Right lobe of liver (tissue), 6 donors: ENCODE measurements at regions not wholly inside any gene's neighbourhood (a gene's known extent, or its start where the extent isn't known, plus 50 kb on each side); places are given as distances from the start of the nearest gene placed in this dataset.

Experiments used
- ATAC-seq, 4 donors: fragments of 200-7000 bp; cut with Tn5 transposase; one replicate each; pipeline ENCODE4 v1.9.1; 2020; ENCODE audit warnings: mild to moderate bottlenecking in 4 of 4, moderate library complexity in 4 of 4
- DNase-seq, 3 donors: peaks; one replicate each; pipeline ENCODE4 v3.0.0-alpha.2; 2020
- H3K27ac ChIP-seq, 3 donors: fragments of 200-600 bp; one replicate each; pipeline ENCODE4 v1.8.0; 2022
- H3K27me3 ChIP-seq, 2 donors: fragments of 200-600 bp; one replicate each; pipeline ENCODE4 v1.8.0; 2022
- H3K36me3 ChIP-seq, 4 donors: fragments of 200-600 bp; sonication (generic) in 1 of 4; one replicate each; pipeline versions ENCODE4 v1.5.1 to v1.8.0; 2017 to 2022; ENCODE audit warnings: control low read depth in 1 of 4
- H3K4me1 ChIP-seq, 4 donors: fragments of 200-600 bp; sonication (generic) in 1 of 4; one replicate each; pipeline versions ENCODE4 v1.5.1 to v1.8.0; 2017 to 2022; ENCODE audit warnings: control low read depth in 1 of 4
- H3K4me3 ChIP-seq, 3 donors: fragments of 200-600 bp; one replicate each; pipeline ENCODE4 v1.8.0; 2022
- H3K9me3 ChIP-seq, 4 donors: fragments of 200-600 bp; sonication (generic) in 1 of 4; one replicate each; pipeline versions ENCODE4 v1.5.1 to v1.8.0; 2017 to 2022; ENCODE audit warnings: control low read depth in 1 of 4
- CTCF ChIP-seq, 4 donors: fragments of 200-600 bp in 3 of 4; fragments of 450-650 bp in 1 of 4; IDR thresholded peaks; one replicate each; pipeline versions ENCODE4 v1.5.1 to v1.8.0; 2016 to 2022; ENCODE audit warnings: antibody characterized with exemption in 4 of 4, mild to moderate bottlenecking in 2 of 4
- POLR2A ChIP-seq: fragments of 450-650 bp; IDR thresholded peaks from one replicate; pipeline ENCODE4 v1.6.1; 2017; ENCODE audit warnings: antibody characterized with exemption, mild to moderate bottlenecking
- WGBS: methylation state at CpG from one replicate; pipeline ENCODE4 v1.1.6; 2018; ENCODE audit warnings: low coverage, low lambda C conversion rate; ENCODE audit not compliant: insufficient coverage; ENCODE audit errors: missing lambda C conversion rate; 5-methylcytosine and 5-hydroxymethylcytosine counted together
- intact Hi-C, 2 donors: fragments of 100-400 bp; cut with DNase I; formaldehyde crosslinking; loops; one replicate each; pipeline versions ENCODE4 v1.11.2 to v1.14.1; 2022
- donor health status: DM: no; HTN: yes; CAD: no.
- donor health status: DM: no; HTN: no; CAD: no.
- donor health status: DM: no; HTN: no; CAD: no.
- donor health status: DM: no; HTN: yes; CAD: no.
- donor health status: DM: no; HTN: yes; CAD: no.

GRCh38 chr3:94739420-94739819 lies 676.6 kb downstream of the NSUN3 start:
- Histone ChIP-seq H3K9me3 (no peaks in the 10 kb centered on the region), H3K27me3 (no peaks in the 10 kb centered on the region), H3K4me3 (no peak overlapping the region), H3K27ac (no peak overlapping the region), H3K36me3 (no peaks in the 10 kb centered on the region), H3K4me1 (no peaks in the 10 kb centered on the region)
- no peak for ATAC-seq
- intact Hi-C loops: no loop called here
- WGBS: 43% methylated on average over 3 of the region's 3 CpGs
- no peak for TF ChIP-seq CTCF (IDR thresholded peaks at IDR 0.05)
- TF ChIP-seq POLR2A: no peak
- DNase-seq: no peak

- no peaks in the 10 kb centered on the region for H3K36me3 ChIP-seq
- H3K27ac ChIP-seq: no peak overlapping the region
- DNase-seq (no peak), ATAC-seq (no peak)
- H3K27me3 ChIP-seq: no peaks in the 10 kb centered on the region
- TF ChIP-seq CTCF (IDR thresholded peaks at IDR 0.05): no peak
- no peak for TF ChIP-seq POLR2A
- no peak overlapping the region for H3K4me3 ChIP-seq
- no peaks in the 10 kb centered on the region for H3K9me3 ChIP-seq
- WGBS: 39% methylated on average over 5 of the region's 5 CpGs
- intact Hi-C loops: no loop called here
- H3K4me1 ChIP-seq: no peaks in the 10 kb centered on the region
Observed at GRCh38 chr3:94758751-94759150, 695.9 kb downstream of the NSUN3 start.

- 35% methylated on average over 1 of the region's 1 CpG for WGBS
- H3K27ac ChIP-seq: no peak overlapping the region
- H3K36me3 ChIP-seq: no peaks in the 10 kb centered on the region
- H3K27me3 ChIP-seq: no peaks in the 10 kb centered on the region
- ATAC-seq (no peak), DNase-seq (no peak)
- no peaks in the 10 kb centered on the region for H3K9me3 ChIP-seq
- intact Hi-C loops: no loop called here
- no peaks in the 10 kb centered on the region for H3K4me1 ChIP-seq
- TF ChIP-seq POLR2A (no peak), CTCF (IDR thresholded peaks at IDR 0.05) (no peak)
- H3K4me3 ChIP-seq: no peak overlapping the region
Observed at GRCh38 chr3:94772402-94772801, 709.5 kb downstream of the NSUN3 start.

- H3K27ac ChIP-seq: no peak overlapping the region
- 23% methylated on average over 2 of the region's 2 CpGs for WGBS
- H3K27me3 ChIP-seq: no peaks in the 10 kb centered on the region
- intact Hi-C loops: no loop called here
- no peaks in the 10 kb centered on the region for H3K9me3 ChIP-seq
- ATAC-seq: no peak
- DNase-seq: no peak
- TF ChIP-seq POLR2A (no peak), CTCF (IDR thresholded peaks at IDR 0.05) (no peak)
- H3K4me3 ChIP-seq: no peak overlapping the region
- H3K36me3 ChIP-seq: no peaks in the 10 kb centered on the region
- H3K4me1 ChIP-seq: no peaks in the 10 kb centered on the region
Observed at GRCh38 chr3:94775746-94776145, 712.9 kb downstream of the NSUN3 start.

- no peak for DNase-seq
- intact Hi-C loops: no loop called here
Observed at GRCh38 chr3:94776401-94776915, 713.6 kb downstream of the NSUN3 start.

More at GRCh38 chr3:94776401-94776915, 713.6 kb downstream of the NSUN3 start:
- no peak for ATAC-seq
- Histone ChIP-seq H3K27ac (no peak overlapping the region), H3K27me3 (no peaks in the 10 kb centered on the region), H3K4me3 (no peak overlapping the region), H3K36me3 (no peaks in the 10 kb centered on the region), H3K9me3 (no peaks in the 10 kb centered on the region), H3K4me1 (no peaks in the 10 kb centered on the region)
- TF ChIP-seq CTCF (IDR thresholded peaks at IDR 0.05) (no peak), POLR2A (no peak)
- WGBS: 38% methylated on average over 3 of the region's 3 CpGs
